Stimulated activated CD8-positive, alpha-beta memory T cell treated with anti-CD3 and anti-CD28 coated beads, Interleukin-4, amount 100 ng/mL, for 24 hours (primary cell): ENCODE measurements at regions not wholly inside any gene's neighbourhood (a gene's known extent, or its start where the extent isn't known, plus 50 kb on each side); places are given as distances from the start of the nearest gene placed in this dataset.

ENCODE experiments used
- DNase-seq: peaks from one replicate; pipeline ENCODE4 v3.0.0-alpha.2; 2020; ENCODE audit warnings: low read depth

DNA sequence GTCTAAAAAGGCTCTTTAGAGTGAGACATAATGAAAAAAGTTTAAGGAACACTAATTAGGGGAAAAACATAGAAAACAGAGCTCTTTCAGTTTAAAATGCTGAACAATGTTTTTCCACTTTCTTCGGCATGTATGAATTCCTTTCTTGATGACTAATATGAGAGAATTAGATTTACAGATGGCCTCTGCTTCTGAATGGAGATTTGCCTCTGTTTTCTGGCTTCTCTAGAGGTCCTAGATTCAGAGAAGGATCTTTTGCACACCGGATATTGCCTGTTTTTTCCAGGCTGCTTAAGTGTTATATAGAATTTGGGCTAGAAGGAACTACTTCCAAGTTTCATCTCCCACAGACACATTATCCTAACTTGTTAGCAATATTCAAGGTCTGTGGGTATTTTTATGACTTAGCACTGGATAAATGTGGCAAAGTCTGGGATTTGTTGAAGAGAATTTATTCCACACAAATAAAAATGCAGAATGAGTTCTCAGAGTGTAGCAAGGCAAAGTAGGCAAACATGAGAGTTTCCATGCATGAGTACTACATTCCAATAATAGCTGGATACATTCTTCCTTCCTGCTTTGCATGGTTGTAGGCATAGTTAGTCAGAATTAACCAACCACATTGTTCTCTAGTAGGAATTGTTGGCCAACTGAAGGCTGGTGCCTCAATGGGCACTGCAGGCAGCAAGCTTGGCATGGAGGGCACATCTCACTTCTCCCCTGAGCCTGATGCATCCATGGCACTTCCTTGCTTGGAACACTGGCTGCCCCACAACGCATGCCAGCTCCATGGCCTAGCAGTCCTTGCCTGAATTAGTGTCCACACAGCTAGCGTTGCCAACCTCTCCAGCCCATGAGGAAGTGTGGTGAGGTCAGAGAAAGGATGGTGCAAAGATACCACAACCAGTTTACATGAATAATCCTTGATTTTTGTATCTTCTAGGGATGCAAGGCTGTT is 224.2 kb downstream of the CLIC5 start:
- no peak for DNase-seq

DNA sequence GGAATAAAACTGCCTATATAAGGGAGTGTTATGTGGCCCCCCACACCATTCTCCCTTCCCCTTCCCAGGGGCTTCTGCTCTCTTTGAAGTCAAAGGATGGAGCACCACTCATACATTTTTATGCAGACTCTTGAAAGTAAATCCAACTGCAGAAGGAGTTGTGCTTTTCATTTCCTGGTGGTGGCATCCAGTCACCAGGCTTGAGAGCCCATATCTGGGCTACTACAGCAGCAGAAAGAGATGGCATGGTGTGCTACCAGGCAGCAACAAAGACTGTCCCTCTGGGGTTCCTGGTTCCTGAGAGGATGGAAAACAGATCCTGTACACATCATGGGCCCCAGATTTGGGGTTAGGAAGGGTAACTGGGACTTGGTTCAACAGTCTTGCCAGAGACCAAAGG is 226.4 kb downstream of the CLIC5 start:
- no peak for DNase-seq

DNA sequence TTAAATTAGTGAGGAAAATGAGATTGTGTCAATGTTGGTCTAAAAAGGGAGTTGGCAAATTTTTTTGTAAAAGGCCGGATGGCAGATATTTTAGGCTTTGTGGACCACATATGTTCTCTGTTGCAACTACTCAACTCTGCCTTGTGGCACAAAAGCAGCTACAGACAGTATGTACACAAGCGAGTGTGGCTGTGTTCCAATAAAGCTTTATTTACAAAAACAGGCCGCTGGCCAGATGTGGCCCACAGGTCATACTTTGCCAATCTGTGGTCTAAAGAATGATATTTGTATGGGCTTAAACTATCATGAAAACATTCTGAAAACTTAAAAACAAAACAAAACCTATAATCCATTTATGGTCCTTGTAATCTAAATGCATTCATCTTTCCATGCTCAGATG is 228.3 kb downstream of the CLIC5 start:
- no peak for DNase-seq

DNA sequence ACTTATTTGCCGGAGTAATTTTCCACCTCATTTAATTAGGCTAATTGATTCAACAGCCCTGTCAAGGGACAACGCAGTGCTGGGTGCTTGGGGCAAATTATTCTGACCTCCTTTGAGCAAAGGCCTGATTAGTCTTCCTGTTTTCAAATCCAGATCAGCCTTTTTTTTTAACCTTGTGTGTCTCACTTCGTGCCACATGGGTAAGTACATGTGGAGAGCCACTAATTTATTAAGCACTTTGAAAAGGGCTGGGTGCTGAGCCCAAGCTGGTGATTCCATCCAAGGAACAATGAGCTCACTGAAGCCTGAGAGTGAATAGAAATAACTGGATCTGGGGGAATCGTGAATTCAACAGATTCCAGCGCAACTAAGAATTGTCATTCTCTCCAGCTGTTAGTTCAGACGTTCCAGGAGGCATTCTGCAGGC is 229.3 kb downstream of the CLIC5 start:
- DNase-seq: no peak

DNA sequence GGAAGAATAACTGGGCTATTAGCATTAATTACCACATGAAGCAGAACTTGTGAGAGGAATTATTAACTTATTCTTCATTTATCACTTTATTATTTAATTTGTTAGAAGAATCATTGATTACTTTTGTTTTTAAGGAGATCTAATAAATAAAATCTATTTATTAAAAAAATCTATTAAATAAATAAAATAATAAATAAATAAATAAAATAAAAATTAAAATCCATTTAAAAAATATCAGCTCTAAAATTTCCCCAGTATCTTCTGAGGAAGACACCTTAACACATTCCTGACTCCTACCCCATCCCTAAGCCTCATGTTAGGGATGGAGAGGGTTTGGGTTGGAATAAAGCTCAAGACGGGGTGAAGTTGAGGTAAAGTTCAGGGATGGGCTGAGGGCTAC is 231.4 kb downstream of the CLIC5 start:
- no peak for DNase-seq

DNA sequence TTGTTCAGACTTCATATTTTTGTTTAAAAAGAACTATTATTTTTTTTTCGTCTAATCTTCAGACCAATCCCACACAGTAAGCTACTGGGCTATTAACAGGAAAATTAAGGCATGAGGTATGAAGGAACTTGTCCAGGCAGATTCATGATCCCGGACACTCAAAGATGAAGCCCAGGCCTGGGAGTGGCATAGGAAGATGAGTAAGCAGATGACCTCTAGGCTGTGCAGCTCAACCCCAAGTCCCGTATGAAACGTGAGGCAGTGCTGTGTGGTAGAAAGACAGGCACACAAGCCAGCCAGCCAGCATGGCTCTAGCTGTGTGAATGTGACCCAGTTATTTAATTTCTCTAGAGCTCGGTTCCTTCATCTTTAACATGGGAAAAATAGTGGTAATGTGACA is 231.9 kb downstream of the CLIC5 start:
- DNase-seq: no peak

DNA sequence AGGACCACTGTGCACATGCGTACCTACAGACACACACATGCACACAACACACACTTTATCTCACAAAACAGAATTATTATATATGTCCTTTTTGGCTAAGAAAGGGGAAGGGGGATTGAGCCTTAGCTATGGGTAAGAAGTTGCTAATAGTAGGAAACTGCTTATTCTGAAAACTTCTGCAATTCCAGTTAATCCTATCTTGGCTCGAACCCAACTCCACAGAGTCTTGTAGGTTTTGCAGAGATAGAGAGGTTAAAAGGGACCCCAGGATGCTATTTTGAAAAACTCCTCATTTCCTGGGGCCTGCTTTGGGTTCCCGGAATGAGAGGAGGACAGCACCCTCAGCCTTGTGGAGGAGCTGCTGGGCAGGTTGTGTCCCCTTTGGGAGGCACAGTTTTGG is 233.8 kb downstream of the CLIC5 start:
- DNase-seq: no peak

DNA sequence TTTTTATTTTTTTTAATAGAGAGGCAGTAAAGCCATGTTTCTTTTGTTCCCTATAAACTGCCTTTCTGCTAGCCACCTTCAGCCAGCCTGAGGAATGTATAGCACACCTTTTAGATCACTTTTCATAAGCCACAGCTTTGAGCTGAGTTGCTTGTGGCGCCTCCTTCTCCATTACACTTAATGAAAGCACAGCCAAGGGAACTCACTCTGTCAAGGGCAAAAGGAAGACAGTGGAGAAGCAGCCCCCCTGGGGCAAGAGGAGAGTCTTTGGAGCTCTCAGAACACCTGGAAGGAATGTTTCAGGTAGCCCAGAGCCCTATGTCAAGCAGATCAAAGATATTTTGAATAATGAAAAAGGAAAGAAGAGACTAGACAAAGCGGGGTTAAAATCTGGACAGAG is 235.1 kb downstream of the CLIC5 start:
- DNase-seq: no peak

DNA sequence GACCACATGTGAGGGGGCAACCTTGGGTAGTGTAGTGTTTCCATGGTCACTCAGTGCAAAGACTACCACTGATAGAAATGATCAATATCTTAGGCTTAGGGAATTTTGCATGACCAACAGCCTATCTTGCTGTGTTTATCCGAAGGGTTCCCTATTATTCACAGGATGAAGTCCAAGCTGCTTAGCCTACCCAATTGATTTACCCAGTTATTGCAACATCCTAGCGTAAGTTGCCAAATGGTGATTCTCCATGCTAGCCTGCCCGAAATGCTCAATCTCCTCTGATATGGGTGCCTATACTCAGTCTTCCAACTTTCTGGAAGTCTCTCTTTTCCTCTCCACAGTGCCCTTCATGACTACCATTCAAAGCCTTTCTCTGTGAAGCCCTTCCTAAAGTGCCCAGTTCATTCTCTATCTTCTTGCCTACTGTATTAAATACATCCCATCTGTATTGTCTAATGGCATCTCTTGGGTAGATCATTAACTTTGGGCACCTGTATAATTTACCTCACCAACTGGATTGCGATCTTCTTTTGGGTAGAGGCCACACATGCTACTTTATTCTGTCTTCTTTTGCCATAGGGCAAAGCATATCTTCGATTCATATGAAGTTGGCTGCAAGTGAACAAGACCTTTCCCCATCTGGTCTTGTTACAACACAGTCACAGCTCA is 240.5 kb downstream of the CLIC5 start:
- DNase-seq: no peak

DNA sequence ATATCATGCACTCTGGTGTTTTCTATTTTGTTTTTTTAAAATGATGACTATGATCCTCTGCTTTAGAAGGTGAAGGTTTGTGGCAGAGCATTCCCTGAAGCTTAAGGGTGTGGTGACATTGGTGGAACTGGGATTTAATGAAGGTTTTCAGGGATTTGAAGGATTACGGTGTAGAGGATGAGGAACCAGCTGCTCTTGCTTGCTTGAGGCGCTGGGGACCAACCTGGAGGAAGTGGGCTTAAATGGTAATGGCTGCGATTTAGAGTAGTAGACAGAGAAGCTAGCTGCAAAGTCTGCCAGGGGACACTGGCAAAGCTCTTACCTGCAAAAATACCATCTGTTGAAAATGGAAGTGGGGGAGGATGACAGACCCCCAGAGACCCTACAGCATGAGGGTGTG is 241.8 kb downstream of the CLIC5 start:
- DNase-seq: no peak

DNA sequence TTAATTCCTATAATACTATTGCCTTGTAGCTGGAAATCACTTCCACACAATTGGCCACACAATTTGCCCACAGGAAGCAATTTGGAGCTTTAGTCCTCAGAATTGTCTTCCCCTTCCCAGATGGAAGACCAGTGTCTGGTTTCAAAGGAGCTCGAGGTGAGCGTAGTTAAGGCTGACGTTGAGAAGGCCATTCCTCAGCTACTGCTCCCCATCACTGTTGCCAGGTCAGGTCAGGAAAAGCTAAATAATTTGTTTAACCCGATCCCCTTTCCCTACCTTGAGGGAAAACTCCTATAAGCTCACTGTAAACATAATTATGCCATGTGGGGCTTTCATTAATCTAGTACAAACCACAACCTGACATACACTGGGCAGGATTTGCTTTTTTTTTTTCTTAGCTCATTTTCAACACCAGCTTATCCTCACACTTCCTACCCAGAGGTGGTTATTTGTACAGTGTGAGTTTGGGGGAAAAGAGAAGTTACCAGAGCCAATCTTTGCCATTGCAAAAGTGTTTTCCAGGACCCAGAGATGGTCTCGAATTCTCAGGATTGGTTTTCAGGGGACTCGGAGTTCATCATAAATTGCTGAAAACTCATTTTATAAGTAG is 242.7 kb downstream of the CLIC5 start:
- no peak for DNase-seq

DNA sequence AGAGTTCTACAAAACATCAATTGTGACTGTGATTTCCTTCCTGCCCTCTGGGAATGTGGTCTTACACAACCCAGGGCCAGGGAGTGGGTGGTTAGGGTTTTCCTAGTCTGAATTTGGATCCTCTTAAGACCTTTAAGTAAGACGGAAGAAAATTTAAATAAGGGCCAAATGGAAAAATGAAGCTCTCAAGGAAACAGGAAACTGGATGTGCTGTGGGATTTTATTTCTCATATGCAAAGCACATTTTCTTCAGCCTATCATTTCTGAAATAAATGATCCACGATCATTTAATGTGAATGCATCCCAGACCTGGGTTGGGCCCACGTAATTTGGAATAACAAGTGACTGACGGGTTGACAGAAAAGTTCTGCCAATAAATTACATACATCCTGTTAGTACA is 243.6 kb downstream of the CLIC5 start:
- no peak for DNase-seq

DNA sequence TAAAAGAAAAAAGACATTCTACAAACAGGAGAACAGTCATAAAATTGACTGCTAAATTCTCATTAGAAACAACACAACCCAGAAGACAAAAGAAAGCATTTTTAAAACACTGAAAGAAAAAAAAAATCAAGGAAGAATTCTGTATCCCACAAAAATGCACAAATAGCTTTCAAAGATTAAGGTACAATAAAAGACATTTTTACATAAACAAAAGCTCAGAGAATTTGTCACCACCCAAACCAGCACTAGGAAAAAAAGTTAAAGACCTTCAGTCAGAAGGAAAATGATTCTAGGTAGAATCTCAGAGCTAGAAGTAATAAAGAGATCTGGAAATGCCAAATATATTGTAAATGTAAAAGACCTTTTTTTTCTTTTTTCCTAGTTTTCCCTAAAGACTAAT is 252.4 kb downstream of the CLIC5 start:
- DNase-seq: no peak

DNA sequence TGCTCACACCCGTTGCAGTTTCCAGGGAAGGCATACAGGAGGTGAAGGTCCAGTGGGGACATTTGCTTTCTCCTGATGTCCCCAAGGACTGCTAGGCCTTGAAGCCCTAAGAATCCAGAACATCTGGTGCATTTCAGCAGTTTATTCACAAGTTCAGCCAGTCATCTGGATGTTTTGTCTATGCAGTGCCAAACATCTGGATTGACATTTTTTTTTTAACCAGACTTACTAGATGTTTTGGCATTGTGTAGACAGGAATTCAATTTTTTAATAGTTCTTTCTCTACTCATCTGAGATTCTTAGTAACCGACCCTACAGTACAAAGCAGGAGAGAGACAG is 256.2 kb downstream of the CLIC5 start:
- no peak for DNase-seq

DNA sequence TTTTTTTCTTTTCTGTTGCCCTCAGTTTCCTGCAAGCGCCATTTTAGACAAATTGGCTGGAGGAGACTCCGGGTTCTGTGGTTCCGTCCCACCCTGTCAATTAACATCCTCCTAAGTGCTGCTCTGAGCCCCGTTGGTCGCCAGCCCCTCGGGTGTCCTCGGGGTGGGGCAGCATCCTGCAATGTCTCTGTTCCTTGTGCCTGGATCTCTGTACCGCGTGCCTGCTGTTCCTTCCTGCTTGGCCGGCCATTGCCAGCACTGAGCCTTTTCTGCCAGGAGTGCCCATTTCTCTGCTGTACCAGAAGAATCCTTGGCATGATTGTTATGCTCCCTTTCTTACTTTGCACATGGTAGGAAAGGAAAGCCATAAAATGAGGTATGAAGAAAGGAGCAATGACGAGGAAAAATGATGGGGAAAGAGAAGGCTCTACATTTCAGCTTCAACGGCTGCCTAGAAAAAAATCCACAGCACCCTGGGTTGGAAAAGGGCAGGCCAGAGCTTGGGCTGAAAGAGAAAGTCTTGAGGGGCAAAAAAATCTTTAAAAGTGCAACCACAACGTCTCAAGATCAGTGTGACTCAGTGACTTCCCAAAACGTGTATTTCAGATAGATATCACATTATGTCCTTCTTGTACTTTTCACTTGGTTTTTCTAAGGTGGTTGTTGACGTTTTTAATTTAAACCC is 256.7 kb downstream of the CLIC5 start:
- DNase-seq: no peak

DNA sequence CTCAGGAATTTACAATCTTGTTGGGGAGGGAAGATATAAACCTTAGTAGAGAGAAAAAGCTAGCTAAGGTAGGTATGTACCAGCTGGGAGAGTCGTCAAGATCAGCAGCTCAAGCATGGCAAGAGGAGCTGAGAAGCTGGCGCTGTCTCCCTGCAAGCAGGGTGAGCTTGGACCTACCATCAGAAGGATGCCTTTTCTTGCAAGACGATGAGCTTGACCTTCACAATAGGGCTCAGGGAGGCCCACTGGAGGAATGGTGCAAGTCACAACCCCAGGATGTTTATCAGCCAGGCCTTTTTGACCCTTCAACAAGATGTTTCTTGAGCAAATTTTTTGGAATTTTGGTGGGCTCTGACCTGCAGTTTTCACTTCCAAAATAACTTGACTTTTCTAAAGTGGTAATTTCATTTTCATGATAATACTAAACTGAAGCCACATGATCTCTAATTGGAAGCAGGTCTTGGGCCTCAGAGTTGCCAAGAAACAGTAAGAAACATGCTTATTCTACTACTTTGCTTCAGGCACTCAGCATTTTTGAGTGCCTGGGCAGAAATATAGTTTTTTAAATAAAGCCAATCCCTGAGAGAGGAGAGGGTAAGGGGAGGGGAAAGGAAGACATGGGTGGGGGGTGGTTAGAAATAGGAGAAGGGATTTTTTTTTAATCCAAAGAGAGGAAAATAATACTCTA is 258.1 kb downstream of the CLIC5 start:
- DNase-seq: no peak

DNA sequence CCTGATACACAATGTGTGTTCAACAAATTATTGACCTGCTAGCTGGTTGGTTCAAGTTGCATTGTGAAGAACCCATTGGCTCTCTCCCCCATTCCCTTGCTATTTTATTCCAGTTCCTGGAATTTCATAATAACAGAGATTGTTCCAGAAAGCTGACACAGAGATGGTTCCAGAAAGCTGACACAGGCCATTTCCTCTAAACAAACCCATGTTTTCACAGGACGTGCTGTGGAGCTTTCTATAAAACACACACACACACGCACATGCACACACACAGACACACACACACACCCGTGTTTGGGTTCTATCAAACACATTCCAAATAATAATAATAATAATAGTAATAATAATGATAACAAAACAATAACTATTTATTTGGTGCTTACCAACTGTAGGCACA is 259.1 kb downstream of the CLIC5 start:
- DNase-seq: no peak

DNA sequence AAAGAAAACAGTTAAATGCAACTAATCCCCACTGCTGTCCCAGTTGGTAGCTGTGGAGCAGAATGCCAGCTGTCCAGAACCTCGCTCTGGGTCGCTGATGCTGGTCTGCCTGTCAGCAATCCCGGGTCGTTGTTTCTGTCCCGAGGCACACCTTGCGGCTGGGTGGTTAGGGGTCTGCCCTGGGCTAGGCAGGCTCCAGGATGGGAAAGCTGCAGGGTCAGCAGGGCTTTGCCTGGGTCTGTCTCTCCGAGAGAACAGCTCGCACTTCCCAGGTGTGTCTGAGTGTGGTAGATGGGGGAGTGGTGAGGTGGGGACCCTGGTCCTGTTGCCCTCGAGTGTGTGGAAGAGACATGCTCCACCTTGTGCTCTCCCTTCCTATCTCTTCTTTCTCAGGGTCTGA is 261.2 kb downstream of the CLIC5 start:
- no peak for DNase-seq

DNA sequence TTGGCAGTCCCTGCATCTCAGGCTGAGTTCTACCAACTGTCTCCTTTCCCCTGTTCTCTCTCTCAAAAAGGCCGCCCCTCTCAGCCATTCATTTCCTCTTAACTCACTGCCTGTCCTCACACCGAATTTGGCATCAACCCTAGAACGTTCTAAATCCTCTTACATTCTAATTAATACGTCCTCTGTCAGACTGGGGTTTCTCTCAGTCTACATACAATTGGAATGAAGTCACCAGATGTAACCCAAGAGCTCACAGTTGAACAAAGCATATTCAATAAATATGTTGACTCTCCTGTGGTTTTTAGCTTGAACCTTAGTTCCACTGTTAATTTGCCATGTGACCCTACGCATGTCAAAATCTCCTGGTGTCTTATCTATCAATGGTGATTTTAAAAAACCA is 269.6 kb downstream of the CLIC5 start:
- DNase-seq: no peak

DNA sequence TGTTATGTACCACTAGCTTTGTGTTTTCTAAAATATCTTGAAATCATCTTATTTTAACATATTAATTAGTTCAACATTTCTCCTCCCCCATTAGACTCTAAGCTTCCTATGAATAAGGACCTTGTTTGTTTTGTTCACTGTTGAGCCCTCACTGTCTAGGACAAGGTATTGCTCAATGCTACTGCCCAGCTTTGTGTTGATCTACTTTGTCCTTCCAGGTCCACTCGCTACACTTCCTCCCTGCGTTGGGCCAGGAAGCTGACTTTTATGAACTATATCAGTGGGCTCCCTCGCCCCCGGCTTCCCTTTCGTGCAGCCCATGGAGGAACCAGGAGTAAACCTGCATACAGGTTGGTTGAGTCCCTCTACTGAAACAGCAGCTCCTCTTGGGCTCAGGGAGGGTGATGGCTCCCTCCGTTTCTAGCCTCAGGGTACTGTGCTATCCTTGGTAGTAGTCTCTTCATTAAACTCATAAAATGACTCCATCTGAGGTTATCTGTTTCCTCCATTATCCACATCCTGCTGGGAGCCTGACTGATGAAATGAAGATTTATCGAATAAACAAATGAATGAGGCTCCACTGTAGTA is 272.5 kb downstream of the CLIC5 start:
- no peak for DNase-seq

DNA sequence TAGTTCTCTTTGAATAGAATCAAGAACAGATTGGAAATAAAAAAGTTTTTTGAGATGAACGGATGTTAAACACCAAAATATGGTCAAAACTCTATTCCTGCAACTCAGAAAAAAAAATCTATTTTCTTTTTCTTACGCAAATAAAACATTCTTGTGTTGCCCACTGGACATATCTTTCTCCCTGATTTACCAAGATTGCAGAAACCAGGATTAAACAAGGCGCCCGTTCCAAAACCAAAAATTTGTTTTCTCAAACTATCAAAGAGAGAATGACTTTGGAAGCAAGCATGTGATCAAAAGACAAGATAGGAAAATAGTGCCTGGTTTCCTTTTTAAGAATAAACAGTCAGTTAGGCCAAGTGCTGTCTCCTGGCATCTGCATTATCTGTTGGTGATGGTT is 273.1 kb downstream of the CLIC5 start:
- DNase-seq: no peak
